ENCODE measurements at regions not wholly inside any gene's neighbourhood (a gene's known extent, or its start where the extent isn't known, plus 50 kb on each side); places are given as distances from the start of the nearest gene placed in this dataset.

DNA sequence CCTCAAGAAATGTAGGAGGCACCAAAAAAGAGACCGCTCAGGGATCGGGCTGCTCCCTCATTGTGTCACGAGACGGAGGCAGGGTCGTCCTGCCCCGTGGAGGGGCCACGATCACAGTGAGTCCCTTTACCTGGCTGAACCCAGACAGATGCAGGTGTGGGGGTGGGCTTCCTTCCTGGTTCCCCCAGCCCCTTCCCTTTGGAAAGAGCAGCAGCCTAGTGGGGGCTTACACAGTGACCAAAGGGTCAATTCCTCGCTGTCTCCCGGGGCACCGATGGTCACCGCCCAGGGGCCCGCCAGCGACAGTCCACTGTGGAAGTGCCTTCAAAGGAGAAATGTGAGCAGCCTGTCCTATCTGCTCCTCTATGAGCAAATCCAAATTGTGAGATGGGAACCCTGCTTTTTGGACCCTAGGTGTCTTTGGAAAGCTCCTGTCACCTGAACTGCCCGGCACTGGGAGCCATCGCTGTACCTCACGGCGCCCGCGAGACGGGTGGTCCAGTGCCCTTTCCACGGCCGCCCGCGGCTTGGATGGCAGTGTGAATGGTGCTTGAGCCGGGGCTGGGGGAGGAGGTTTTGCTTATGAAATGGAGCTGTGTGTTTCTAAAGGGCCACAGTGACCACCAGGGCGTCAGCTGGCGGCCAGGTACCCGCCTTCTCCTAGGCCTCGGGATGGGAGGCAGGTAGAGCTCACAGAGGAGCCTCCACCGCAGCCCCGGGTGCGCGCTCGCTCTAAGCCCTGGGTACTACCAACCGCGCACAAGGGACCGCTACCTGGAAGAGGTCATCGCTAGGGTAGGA is 155.7 kb downstream of the KLF13 start:
- WGBS, 2 donors: 96 to 97% methylated on average over 30 to 35 of the region's 38 CpGs
- H3K4me1 ChIP-seq: no peaks in the 10 kb centered on the region
- no peak for DNase-seq
- H3K36me3 ChIP-seq: no peaks in the 10 kb centered on the region
- H3K9me3 ChIP-seq: no peaks in the 10 kb centered on the region
- TF ChIP-seq POLR2A (IDR thresholded peaks at IDR 0.05): no peak
- TF ChIP-seq, protein P1, sequence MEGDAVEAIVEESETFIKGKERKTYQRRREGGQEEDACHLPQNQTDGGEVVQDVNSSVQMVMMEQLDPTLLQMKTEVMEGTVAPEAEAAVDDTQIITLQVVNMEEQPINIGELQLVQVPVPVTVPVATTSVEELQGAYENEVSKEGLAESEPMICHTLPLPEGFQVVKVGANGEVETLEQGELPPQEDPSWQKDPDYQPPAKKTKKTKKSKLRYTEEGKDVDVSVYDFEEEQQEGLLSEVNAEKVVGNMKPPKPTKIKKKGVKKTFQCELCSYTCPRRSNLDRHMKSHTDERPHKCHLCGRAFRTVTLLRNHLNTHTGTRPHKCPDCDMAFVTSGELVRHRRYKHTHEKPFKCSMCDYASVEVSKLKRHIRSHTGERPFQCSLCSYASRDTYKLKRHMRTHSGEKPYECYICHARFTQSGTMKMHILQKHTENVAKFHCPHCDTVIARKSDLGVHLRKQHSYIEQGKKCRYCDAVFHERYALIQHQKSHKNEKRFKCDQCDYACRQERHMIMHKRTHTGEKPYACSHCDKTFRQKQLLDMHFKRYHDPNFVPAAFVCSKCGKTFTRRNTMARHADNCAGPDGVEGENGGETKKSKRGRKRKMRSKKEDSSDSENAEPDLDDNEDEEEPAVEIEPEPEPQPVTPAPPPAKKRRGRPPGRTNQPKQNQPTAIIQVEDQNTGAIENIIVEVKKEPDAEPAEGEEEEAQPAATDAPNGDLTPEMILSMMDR (IDR thresholded peaks at IDR 0.05): no peak
- H3K4me3 ChIP-seq (replicated peaks in 1 of 3): no peak overlapping the region
- intact Hi-C loops (cut with DNase I): loop anchor here (10.0 kb wide), 2 partner anchors 88 to 158 kb away; partner anchors contain the start of gene KLF13
- no peak overlapping the region for H3K27ac ChIP-seq
- H3K27me3 ChIP-seq: no peaks in the 10 kb centered on the region

DNA sequence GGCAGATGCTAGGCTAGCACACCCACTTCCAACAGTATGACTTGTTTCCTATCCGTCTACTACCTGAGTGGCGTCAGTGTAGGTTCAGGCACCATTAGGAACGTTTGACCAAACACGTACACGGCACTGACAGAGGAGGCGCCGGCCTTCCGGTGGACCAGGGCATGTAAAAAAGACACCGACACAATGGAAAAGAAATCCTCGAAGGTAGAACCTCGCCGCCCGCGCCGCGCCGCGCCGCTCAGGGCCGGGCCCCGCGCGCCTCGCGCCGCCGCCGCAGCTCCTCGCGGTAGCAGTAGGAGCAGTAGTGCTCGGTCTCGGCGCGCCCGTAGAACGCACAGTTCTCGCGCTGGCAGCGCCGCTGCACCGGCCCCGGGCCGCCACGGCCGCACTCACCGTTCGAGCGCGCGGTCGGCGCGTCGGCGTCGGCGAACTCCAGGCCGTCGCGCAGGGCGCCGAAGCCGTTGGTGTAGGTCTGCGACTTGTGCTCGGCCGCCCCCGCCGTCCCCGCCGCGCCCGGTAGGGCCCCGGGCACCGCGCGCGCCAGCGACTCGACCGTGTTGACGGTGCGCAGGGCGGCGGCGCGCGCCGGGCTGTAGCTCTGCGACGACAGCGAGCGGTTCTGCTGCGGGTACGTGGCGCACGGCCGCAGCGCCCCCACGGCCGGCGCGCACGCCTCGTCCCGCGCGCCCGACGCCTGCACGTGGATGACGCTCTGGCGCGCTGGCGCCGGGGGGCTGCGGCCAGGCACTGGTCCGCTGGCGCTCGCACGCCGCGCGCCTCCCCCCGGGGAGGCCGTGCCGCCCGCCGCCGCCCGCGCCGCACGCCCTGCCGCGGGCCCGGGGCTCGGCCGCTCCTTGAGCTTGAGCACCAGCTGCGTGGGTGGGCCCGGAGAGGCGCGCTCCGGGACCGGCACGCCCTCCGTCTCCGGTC is 156.7 kb downstream of the KLF13 start:
- TF ChIP-seq POLR2A (IDR thresholded peaks at IDR 0.05): no peak
- TF ChIP-seq, protein P1 (IDR thresholded peaks at IDR 0.05): no peak
- Histone ChIP-seq H3K36me3 (no peaks in the 10 kb centered on the region), H3K27ac (no peak overlapping the region), H3K4me1 (peaks cover 0 to 2% of the 10 kb centered on the region in 2 donors), H3K9me3 (no peaks in the 10 kb centered on the region), H3K4me3 (replicated peaks in 1 of 3) (no peak overlapping the region), H3K27me3 (no peaks in the 10 kb centered on the region)
- DNase-seq: no peak
- intact Hi-C loops (cut with DNase I): loop anchor here (10.0 kb wide), 2 partner anchors 89 to 159 kb away; partner anchors contain the start of gene KLF13
- 9 to 23% methylated on average over 10 to 28 of the region's 147 CpGs for WGBS, 2 donors

DNA sequence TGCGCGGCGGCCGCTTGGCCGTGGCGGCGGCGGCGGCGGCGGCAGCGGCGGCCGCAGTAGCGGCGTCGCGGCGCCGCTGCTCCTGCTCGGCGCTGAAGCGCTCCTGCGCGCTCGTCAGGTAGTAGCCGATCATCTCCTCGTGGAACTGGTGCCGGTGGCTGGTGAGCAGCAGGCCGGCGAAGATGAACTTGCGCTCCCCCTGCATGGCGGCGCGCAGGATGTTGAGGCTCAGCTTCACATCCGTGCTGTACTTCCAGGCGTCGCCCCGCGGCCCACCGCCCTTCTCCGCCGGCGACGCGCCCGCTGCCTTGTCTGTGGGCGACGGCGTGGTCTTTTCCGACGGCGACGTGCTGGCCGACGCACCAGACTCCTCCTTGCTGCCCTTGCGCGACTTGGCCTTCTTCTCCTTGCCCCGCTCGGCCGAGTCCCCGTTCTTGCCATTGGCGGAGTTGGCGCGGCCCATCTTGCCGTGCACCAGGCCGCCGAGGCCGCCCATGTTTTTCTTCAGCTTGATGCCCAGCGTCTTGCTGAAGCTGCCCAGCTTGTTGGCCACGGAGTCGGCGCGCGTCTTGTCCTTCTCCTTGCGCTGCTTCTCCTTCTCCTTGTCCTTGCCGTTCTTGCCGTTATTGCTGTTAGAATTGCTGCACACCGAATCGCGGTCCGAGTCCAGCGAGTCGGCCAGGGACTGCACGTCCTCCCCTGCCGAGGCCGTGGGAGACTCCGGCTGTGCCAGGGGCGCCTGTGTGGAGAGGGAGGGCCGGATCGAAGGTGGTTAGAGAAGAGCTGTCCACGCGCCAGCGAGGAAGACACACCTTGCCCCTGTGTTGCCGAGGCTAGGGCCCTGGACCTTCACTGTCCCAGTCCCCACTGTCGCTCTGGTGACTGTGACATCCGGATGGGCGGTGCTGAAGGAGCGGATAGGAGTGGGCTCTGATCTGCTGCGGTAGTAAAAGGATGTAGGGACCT is 157.6 kb downstream of the KLF13 start:
- Histone ChIP-seq H3K9me3 (no peaks in the 10 kb centered on the region), H3K27ac (no peak overlapping the region), H3K4me1 (peaks cover 0 to 12% of the 10 kb centered on the region in 2 donors), H3K4me3 (replicated peaks in 1 of 3) (no peak overlapping the region), H3K36me3 (no peaks in the 10 kb centered on the region), H3K27me3 (no peaks in the 10 kb centered on the region)
- DNase-seq: no peak
- intact Hi-C loops (cut with DNase I): loop anchor here (10.0 kb wide), 2 partner anchors 89 to 159 kb away; partner anchors contain the start of gene KLF13
- WGBS, 2 donors: 76 to 86% methylated on average over 69 to 76 of the region's 100 CpGs
- TF ChIP-seq, protein P1 (IDR thresholded peaks at IDR 0.05): no peak
- no peak for TF ChIP-seq POLR2A (IDR thresholded peaks at IDR 0.05)

DNA sequence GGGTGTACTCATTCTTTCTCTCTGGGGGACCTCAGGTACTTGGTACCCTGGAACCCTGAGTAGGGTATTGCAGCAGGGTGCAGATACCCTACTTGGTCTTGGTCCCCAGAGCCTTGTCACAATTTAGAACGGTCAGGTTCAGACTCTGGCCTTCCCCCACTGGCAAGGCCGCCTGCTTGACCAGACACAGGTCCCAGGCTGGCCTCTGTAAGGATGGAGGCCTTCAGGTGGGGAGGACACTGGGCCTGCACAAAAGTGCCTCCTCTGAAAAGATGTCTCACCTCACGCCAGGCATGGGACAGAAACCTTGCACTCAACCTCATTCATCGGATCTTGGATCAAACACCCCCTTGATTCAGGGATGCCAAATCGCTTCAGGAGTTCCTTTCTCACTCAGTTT is 158.4 kb downstream of the KLF13 start:
- DNase-seq: no peak
- H3K36me3 ChIP-seq: no peaks in the 10 kb centered on the region
- H3K27me3 ChIP-seq: no peaks in the 10 kb centered on the region
- intact Hi-C loops (cut with DNase I): loop anchor here (5.0 to 10.0 kb wide), 4 partner anchors 48 to 283 kb away; partner anchors contain the start of gene KLF13
- H3K4me1 ChIP-seq: peaks cover 2 to 19% of the 10 kb centered on the region in 2 donors
- no peak overlapping the region for H3K27ac ChIP-seq
- H3K4me3 ChIP-seq (replicated peaks in 1 of 3): no peak overlapping the region
- no peaks in the 10 kb centered on the region for H3K9me3 ChIP-seq
- no peak for TF ChIP-seq POLR2A (IDR thresholded peaks at IDR 0.05)
- TF ChIP-seq, protein P1 (IDR thresholded peaks at IDR 0.05): no peak
- 97 to 100% methylated on average over 5 of the region's 5 CpGs for WGBS, 2 donors

All from thyroid gland (tissue), 4 donors.